HTR-8/SVneo (cell line): ENCODE measurements at regions not wholly inside any gene's neighbourhood (a gene's known extent, or its start where the extent isn't known, plus 50 kb on each side); places are given as distances from the start of the nearest gene placed in this dataset.

Experiments used
- DNase-seq: peaks from one replicate; pipeline ENCODE4 v3.0.0; 2011; ENCODE audit warnings: low spot score, mixed read lengths; ENCODE audit not compliant: insufficient read length
- FAIRE-seq: peaks from 2 replicates; lab custom pipeline; 2011; peaks lifted over from hg19 to GRCh38; lab: Jason Lieb, UNC

GRCh38 chr3:115562636-115563267 lies 60.6 kb upstream of the GAP43 start:
- no peak for DNase-seq
- no peak for FAIRE-seq

GRCh38 chr3:115563984-115564383 lies 59.3 kb upstream of the GAP43 start:
- FAIRE-seq (no peak), DNase-seq (no peak)

GRCh38 chr3:115571413-115571812 lies 51.9 kb upstream of the GAP43 start:
- DNase-seq: no peak
- no peak for FAIRE-seq
